ENCODE measurements at regions not wholly inside any gene's neighbourhood (a gene's known extent, or its start where the extent isn't known, plus 50 kb on each side); places are given as distances from the start of the nearest gene placed in this dataset.
A peak's percentile ranks its signal among the peaks of the same experiment; 100 is the strongest.

DNA sequence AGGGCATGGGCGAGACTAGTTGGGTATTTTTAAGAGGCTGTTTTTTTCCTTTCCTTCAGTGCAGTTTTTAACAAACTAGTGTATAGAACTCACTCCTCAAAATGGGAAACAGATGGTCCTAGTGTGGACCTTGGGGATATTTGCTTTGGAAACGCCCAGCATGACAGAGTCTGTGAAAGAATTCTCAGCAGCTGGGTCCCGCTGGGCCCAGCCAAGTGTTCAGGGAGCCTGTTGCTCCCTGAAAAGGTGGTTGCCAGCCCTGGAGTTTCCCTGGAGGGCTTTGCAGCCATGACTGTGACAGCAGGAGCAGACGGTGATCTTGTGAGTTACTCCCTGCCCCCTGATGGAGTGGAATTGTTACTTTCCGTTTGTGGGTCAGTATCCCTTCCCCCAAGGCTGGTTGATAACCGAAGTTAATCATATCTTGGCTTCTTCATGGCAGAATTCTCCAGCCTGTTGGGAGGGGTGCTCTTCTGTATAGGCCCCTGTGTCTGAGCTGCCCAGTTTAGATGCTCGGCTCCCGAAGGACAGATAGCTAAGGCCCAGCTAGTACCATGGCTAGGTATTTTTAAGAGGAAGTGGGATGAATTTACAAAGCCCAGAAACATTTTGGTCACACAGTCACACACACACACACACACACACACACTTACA is 278.6 kb upstream of the HABP2 start:
- H3K27me3 ChIP-seq (ENCODE audit: insufficient read depth, low read depth, severe bottlenecking): no peaks in the 10 kb centered on the region
- no peak for DNase-seq
- H3K27ac ChIP-seq: no peak overlapping the region
- no peak overlapping the region for H3K4me3 ChIP-seq (ENCODE audit: low read depth, low read length)
- TF ChIP-seq, protein P1, sequence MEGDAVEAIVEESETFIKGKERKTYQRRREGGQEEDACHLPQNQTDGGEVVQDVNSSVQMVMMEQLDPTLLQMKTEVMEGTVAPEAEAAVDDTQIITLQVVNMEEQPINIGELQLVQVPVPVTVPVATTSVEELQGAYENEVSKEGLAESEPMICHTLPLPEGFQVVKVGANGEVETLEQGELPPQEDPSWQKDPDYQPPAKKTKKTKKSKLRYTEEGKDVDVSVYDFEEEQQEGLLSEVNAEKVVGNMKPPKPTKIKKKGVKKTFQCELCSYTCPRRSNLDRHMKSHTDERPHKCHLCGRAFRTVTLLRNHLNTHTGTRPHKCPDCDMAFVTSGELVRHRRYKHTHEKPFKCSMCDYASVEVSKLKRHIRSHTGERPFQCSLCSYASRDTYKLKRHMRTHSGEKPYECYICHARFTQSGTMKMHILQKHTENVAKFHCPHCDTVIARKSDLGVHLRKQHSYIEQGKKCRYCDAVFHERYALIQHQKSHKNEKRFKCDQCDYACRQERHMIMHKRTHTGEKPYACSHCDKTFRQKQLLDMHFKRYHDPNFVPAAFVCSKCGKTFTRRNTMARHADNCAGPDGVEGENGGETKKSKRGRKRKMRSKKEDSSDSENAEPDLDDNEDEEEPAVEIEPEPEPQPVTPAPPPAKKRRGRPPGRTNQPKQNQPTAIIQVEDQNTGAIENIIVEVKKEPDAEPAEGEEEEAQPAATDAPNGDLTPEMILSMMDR (IDR thresholded peaks at IDR 0.05; ENCODE audit: low read depth, low read length): no peak
- H3K9me3 ChIP-seq (ENCODE audit: severe bottlenecking): peaks cover 4% of the 10 kb centered on the region
- H3K36me3 ChIP-seq: no peaks in the 10 kb centered on the region

- H3K4me3 ChIP-seq (ENCODE audit: low read depth, low read length): no peak overlapping the region
- no peaks in the 10 kb centered on the region for H3K27me3 ChIP-seq (ENCODE audit: insufficient read depth, low read depth, severe bottlenecking)
- DNase-seq: no peak
- H3K27ac ChIP-seq: no peak overlapping the region
- TF ChIP-seq, protein P1 (IDR thresholded peaks at IDR 0.05; ENCODE audit: low read depth, low read length): no peak
- H3K9me3 ChIP-seq (ENCODE audit: severe bottlenecking): peaks cover 4% of the 10 kb centered on the region
- H3K36me3 ChIP-seq: no peaks in the 10 kb centered on the region
Observed at GRCh38 chr10:113278221-113278620, 274.6 kb upstream of the HABP2 start.

DNA sequence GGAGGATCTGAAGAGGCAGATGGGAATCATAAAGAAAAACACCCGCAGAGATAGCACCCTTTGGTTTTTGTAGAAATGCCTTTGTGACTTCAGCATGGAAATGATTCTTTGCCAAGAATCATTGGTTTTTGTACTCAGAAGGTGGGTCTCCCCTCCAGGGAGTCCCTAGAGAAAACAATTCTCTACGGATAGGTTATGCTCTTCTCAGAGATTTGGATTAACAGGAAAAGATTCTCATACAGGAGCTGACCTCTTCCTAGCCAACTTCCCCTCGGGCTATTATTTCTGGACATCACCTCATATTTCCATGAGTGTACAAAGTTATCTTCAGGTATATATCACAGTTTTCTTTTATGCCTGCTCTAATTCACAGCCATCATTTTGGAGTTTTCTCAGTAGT is 274.2 kb upstream of the HABP2 start:
- no peak for DNase-seq
- no peaks in the 10 kb centered on the region for H3K27me3 ChIP-seq (ENCODE audit: insufficient read depth, low read depth, severe bottlenecking)
- no peaks in the 10 kb centered on the region for H3K36me3 ChIP-seq
- TF ChIP-seq, protein P1 (IDR thresholded peaks at IDR 0.05; ENCODE audit: low read depth, low read length): no peak
- no peak overlapping the region for H3K4me3 ChIP-seq (ENCODE audit: low read depth, low read length)
- H3K9me3 ChIP-seq (ENCODE audit: severe bottlenecking): peaks cover 4% of the 10 kb centered on the region
- H3K27ac ChIP-seq: no peak overlapping the region

DNA sequence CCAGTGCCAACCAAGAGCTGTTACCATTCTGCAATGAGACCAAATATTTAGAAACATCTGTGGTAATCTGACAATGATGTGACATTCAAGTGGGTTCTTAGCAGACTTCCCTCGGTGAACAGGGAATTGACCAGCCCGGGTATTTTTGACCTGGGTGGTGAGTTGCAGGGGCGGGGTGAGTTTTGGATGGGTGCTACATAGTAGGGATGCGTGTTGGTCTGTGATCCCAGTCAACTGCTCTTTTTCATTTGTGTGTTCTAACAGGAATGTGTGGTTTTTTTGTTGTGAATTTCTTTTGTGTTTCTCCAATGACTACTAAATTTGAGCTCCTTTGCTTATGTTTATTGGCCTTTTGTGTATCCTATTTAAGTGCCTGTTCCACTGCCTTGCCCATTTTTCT is 273.6 kb upstream of the HABP2 start:
- H3K27me3 ChIP-seq (ENCODE audit: insufficient read depth, low read depth, severe bottlenecking): no peaks in the 10 kb centered on the region
- TF ChIP-seq, protein P1 (IDR thresholded peaks at IDR 0.05; ENCODE audit: low read depth, low read length): no peak
- H3K36me3 ChIP-seq: no peaks in the 10 kb centered on the region
- no peak overlapping the region for H3K27ac ChIP-seq
- H3K4me3 ChIP-seq (ENCODE audit: low read depth, low read length): no peak overlapping the region
- no peak for DNase-seq
- peaks cover 4% of the 10 kb centered on the region for H3K9me3 ChIP-seq (ENCODE audit: severe bottlenecking)

DNA sequence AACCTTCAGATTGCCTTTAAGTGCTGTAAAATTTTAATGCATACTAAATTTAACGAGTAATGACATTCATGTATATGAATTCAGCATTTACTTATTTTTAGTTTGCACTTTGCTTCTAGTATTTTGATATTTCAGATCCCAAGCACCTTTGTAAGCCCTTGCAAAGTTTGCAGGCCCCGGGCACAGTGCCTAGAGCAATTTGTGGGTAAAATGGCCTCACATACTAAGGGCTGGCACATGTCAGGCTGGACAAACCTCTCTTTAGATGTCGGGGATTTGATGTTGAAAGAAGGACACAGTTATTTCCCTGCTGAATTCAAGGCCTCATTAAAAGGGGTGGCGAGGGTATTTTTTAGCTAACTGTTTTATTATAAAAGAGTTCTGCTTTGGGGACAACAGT is 270.3 kb upstream of the HABP2 start:
- TF ChIP-seq, protein P1 (IDR thresholded peaks at IDR 0.05; ENCODE audit: low read depth, low read length): no peak
- H3K4me3 ChIP-seq (ENCODE audit: low read depth, low read length): no peak overlapping the region
- no peaks in the 10 kb centered on the region for H3K27me3 ChIP-seq (ENCODE audit: insufficient read depth, low read depth, severe bottlenecking)

DNA sequence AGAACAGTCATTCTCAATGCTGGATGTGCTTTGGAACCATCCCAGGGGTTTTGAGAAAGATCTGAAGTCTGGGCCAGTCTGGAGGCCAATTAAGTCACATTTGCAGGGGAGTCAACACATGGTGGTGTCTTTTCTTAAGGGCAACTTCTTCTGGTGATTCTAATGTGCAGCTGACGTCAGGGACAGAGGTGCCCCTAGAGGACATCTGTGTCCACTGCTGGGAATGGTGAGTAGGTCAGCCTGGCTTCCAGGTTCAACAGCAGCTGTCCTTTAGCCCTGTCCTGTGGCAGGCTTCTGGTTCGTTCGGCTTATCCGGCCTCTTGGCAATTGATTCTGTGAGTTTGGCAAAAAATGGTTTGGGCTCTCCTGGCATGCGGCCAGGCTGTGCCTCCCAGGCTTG is 269.7 kb upstream of the HABP2 start:
- Histone ChIP-seq H3K4me3 (ENCODE audit: low read depth, low read length) (no peak overlapping the region), H3K27ac (no peak overlapping the region), H3K27me3 (ENCODE audit: insufficient read depth, low read depth, severe bottlenecking) (no peaks in the 10 kb centered on the region), H3K36me3 (no peaks in the 10 kb centered on the region), H3K9me3 (ENCODE audit: severe bottlenecking) (no peaks in the 10 kb centered on the region)
- no peak for DNase-seq
- TF ChIP-seq, protein P1 (IDR thresholded peaks at IDR 0.05; ENCODE audit: low read depth, low read length): peak; percentile 53

More for the DNA sequence above, 270.3 kb upstream of the HABP2 start:
- Histone ChIP-seq H3K36me3 (no peaks in the 10 kb centered on the region), H3K27ac (no peak overlapping the region), H3K9me3 (ENCODE audit: severe bottlenecking) (no peaks in the 10 kb centered on the region)
- DNase-seq: no peak

Measured in WERI-Rb-1 (cell line).